GM12878 (cell line): ENCODE measurements at regions not wholly inside any gene's neighbourhood (a gene's known extent, or its start where the extent isn't known, plus 50 kb on each side); places are given as distances from the start of the nearest gene placed in this dataset.

Experiments
- ATAC-seq: fragments of 200-7000 bp; cut with Tn5 transposase; 3 replicates; pipeline ENCODE4 v1.9.1; 2020; ENCODE audit warnings: mild to moderate bottlenecking, moderate library complexity
- BruUV-seq: library from RNA; stranded (reverse); fragments of 400-500 nt; replicated peaks from 2 replicates; lab custom pipeline; 2021; lab: Mats Ljungman, UMichigan
- CTCF ChIA-PET: fragments of 300-600 bp; sonication (Branson Sonifier 250); formaldehyde crosslinking; extraction: SDS; loops from one replicate; lab custom pipeline; 2021; ENCODE audit warnings: inconsistent platforms; lab: Yijun Ruan, JAX
- POLR2A ChIA-PET: fragments of 350-600 bp; formaldehyde crosslinking; extraction: SDS; loops from one replicate; lab custom pipeline; 2021; ENCODE audit warnings: inconsistent platforms; lab: Charles Lee
- RAD21 ChIA-PET: fragments of 300-600 bp; sonication (Branson Sonifier 250); formaldehyde crosslinking; loops from one replicate; lab custom pipeline; 2023; ENCODE audit warnings: antibody characterized with exemption; ENCODE audit not compliant: unreplicated experiment; lab: Charles Lee
- SMC1A ChIA-PET: fragments of 300-600 bp; sonication (Branson Sonifier 250); formaldehyde crosslinking; loops from one replicate; lab custom pipeline; 2023; ENCODE audit not compliant: unreplicated experiment, uncharacterized antibody; lab: Charles Lee
- DNase-seq: peaks from one replicate; pipeline ENCODE4 v3.0.0-alpha.2; 2011; ENCODE audit warnings: low read depth, low spot score
- FAIRE-seq: peaks from 3 replicates; lab custom pipeline; 2011; peaks lifted over from hg19 to GRCh38; lab: Jason Lieb, UNC
- H2AFZ ChIP-seq: 2 replicates; pipeline ENCODE4 v1.6.0; 2011; ENCODE audit warnings: low read depth, low read length, control low read depth; ENCODE audit not compliant: control insufficient read depth
- H3K27ac ChIP-seq: 2 replicates; pipeline ENCODE4 v1.5.1; 2011; ENCODE audit warnings: control low read depth; ENCODE audit not compliant: control insufficient read depth, insufficient read depth
- H3K27me3 ChIP-seq, 2 experiments: replicated peaks in 1 of 2; 2 replicates each; pipeline versions ENCODE4 v1.6.0 to v1.6.1; 2011; ENCODE audit warnings: low read length in 1 of 2; ENCODE audit not compliant: control insufficient read depth in 2 of 2, insufficient read depth in 2 of 2
- H3K36me3 ChIP-seq, 2 experiments: 2 replicates each; pipeline ENCODE4 v1.5.1; 2011; ENCODE audit warnings: low read length in 1 of 2; ENCODE audit not compliant: control insufficient read depth in 2 of 2, insufficient read depth in 2 of 2
- H3K4me1 ChIP-seq: 2 replicates; pipeline ENCODE4 v1.6.1; 2011; ENCODE audit warnings: mild to moderate bottlenecking, low read length, moderate library complexity, mixed read lengths; ENCODE audit not compliant: control insufficient read depth, insufficient read depth
- H3K4me2 ChIP-seq: 2 replicates; pipeline ENCODE4 v1.6.0; 2011; ENCODE audit warnings: control low read depth; ENCODE audit not compliant: control insufficient read depth, insufficient read depth
- H3K4me3 ChIP-seq: fragments of 200-600 bp; sonication (generic); 2 replicates; pipeline ENCODE4 v1.5.1; 2016
- H3K79me2 ChIP-seq: 2 replicates; pipeline ENCODE4 v1.6.0; 2011; ENCODE audit warnings: low read length; ENCODE audit not compliant: control insufficient read depth, insufficient read depth
- H3K9ac ChIP-seq: 2 replicates; pipeline ENCODE4 v1.8.0; 2011; ENCODE audit warnings: low read length, control low read depth, mixed read lengths; ENCODE audit not compliant: control insufficient read depth, insufficient read depth
- H3K9me3 ChIP-seq: replicated peaks from 3 replicates; pipeline ENCODE4 v1.5.1; 2011; ENCODE audit warnings: mild to moderate bottlenecking, low read length; ENCODE audit not compliant: control insufficient read depth, insufficient read depth
- H4K20me1 ChIP-seq: 2 replicates; pipeline ENCODE4 v1.6.0; 2011; ENCODE audit not compliant: control insufficient read depth, insufficient read depth
- EP300 ChIP-seq, 2 experiments: fragments of 150-350 bp in 1 of 2; IDR thresholded peaks; 2 replicates each; pipeline ENCODE4 v1.6.1; 2011 to 2012; ENCODE audit warnings: low read depth in 2 of 2, low read length in 2 of 2, borderline replicate concordance in 1 of 2, improper control_type of control experiment in 1 of 2, inconsistent platforms in 1 of 2; ENCODE audit not compliant: control insufficient read depth in 1 of 2
- HDAC2 ChIP-seq: fragments of 200-600 bp; sonication (generic); IDR thresholded peaks from 2 replicates; pipeline ENCODE4 v1.6.1; 2017
- HSF1 ChIP-seq: fragments of 150-350 bp; IDR thresholded peaks from 2 replicates; pipeline ENCODE4 v1.6.1; 2014; ENCODE audit warnings: mild to moderate bottlenecking, low read depth, low read length
- MXI1 ChIP-seq: fragments of 150-350 bp; IDR thresholded peaks from 2 replicates; pipeline ENCODE4 v1.6.1; 2011; ENCODE audit warnings: low read depth, mild to moderate bottlenecking, inconsistent platforms, low read length, improper control_type of control experiment
- NKRF ChIP-seq: fragments of 450-650 bp; conservative IDR thresholded peaks from 2 replicates; pipeline ENCODE4 v1.6.1; 2017; ENCODE audit warnings: mild to moderate bottlenecking, moderate library complexity
- SKIL ChIP-seq: fragments of 450-650 bp; IDR thresholded peaks from 2 replicates; pipeline ENCODE4 v1.6.1; 2017; ENCODE audit warnings: mild to moderate bottlenecking, low read depth, inconsistent platforms; ENCODE audit not compliant: poor library complexity, severe bottlenecking
- ZBTB11 ChIP-seq: fragments of 450-650 bp; formaldehyde crosslinking; IDR thresholded peaks from 2 replicates; pipeline ENCODE4 v1.5.0; 2022; ENCODE audit warnings: mild to moderate bottlenecking, missing genetic modification characterization
- ZSCAN29 ChIP-seq: fragments of 450-650 bp; IDR thresholded peaks from 2 replicates; pipeline ENCODE4 v1.6.1; 2017; ENCODE audit warnings: mild to moderate bottlenecking, moderate library complexity
- WGBS: methylation state at CpG from one replicate; pipeline ENCODE4 v1.1.6; 2016; ENCODE audit warnings: low lambda C conversion rate; ENCODE audit not compliant: insufficient replicate concordance, insufficient coverage; ENCODE audit errors: missing lambda C conversion rate; 5-methylcytosine and 5-hydroxymethylcytosine counted together
- in situ Hi-C: fragments of 300-500 bp; cut with MboI; formaldehyde crosslinking; loops from 9 replicates; pipeline ENCODE4 v1.14.3; 2018; ENCODE audit warnings: mixed read lengths
- intact Hi-C: fragments of 100-400 bp; cut with micrococcal nuclease; formaldehyde crosslinking; loops from one replicate; pipeline ENCODE4 v1.14.2; 2022; ENCODE audit not compliant: unreplicated experiment

- DNase-seq (no peak), FAIRE-seq (no peak), ATAC-seq (no peak)
- no peaks in the 10 kb centered on the region; a peak in 1 of 4 replicates for H3K27me3 ChIP-seq
- no peak overlapping the region for H3K27ac ChIP-seq
- WGBS, result 30% methylated on average over 3 of the region's 3 CpGs
- H4K20me1 ChIP-seq, result no peaks in the 10 kb centered on the region
- SMC1A ChIA-PET, result no interaction called here
- CTCF ChIA-PET, result no interaction called here
- H3K4me2 ChIP-seq, result no peak overlapping the region
- peaks cover 6% of the 10 kb centered on the region; the same call in 1 of the 2 replicates for H3K4me1 ChIP-seq
- no peak overlapping the region for H3K4me3 ChIP-seq
- no TSS peak for BruUV-seq
- no peak overlapping the region for H3K9ac ChIP-seq
- in situ Hi-C loops, result no loop called here
- intact Hi-C loops, result no loop called here
- H3K9me3 ChIP-seq, result no peaks in the 10 kb centered on the region
- RAD21 ChIA-PET, result no interaction called here
- no peak overlapping the region for H2AFZ ChIP-seq
- H3K79me2 ChIP-seq, result no peaks in the 10 kb centered on the region
- POLR2A ChIA-PET, result no interaction called here
- TF ChIP-seq ZSCAN29, result no peak
- no peak for TF ChIP-seq HDAC2
- no peak for TF ChIP-seq NKRF
- TF ChIP-seq MXI1, result no peak
- TF ChIP-seq HSF1, result no peak
- no peak for TF ChIP-seq ZBTB11 (CRISPR knock-in tag)
- TF ChIP-seq EP300 (IDR thresholded peaks at IDR 0.05; ENCODE audit: borderline replicate concordance in 1 of 2, control insufficient read depth in 1 of 2, low read depth in 2 of 2, low read length in 2 of 2), result no peak
- TF ChIP-seq SKIL, result no peak
- TF ChIP-seq, all 136 proteins: peak for 0
- H3K36me3 ChIP-seq, result no peaks in the 10 kb centered on the region
Observed at GRCh38 chr3:71868876-71869275, 83.9 kb upstream of the PROK2 start.
